SJSA1 (cell line): ENCODE measurements at regions not wholly inside any gene's neighbourhood (a gene's known extent, or its start where the extent isn't known, plus 50 kb on each side); places are given as distances from the start of the nearest gene placed in this dataset.
A peak's percentile ranks its signal among the peaks of the same experiment; 100 is the strongest.

ENCODE experiments used
- DNase-seq, 2 experiments: peaks; one replicate each; pipeline ENCODE4 v3.0.0-alpha.2; 2015 to 2020; ENCODE audit warnings: low spot score in 2 of 2, low read depth in 1 of 2
- H3K27ac ChIP-seq: fragments of 250-450 bp; sonication (Bioruptor Pico); 2 replicates; pipeline ENCODE4 v1.5.1; 2020; ENCODE audit warnings: mild to moderate bottlenecking, moderate library complexity
- H3K27me3 ChIP-seq: fragments of 250-450 bp; sonication (Bioruptor Pico); replicated peaks from 2 replicates; pipeline ENCODE4 v1.5.1; 2020; ENCODE audit warnings: mild to moderate bottlenecking, moderate library complexity
- H3K36me3 ChIP-seq: fragments of 250-450 bp; sonication (Bioruptor Pico); 2 replicates; pipeline ENCODE4 v1.5.1; 2020; ENCODE audit warnings: mild to moderate bottlenecking
- H3K4me1 ChIP-seq: fragments of 250-450 bp; sonication (Bioruptor Pico); replicated peaks from 2 replicates; pipeline ENCODE4 v1.6.1; 2021; ENCODE audit warnings: mild to moderate bottlenecking
- H3K4me3 ChIP-seq: fragments of 250-450 bp; sonication (Bioruptor Pico); 2 replicates; pipeline ENCODE4 v1.5.1; 2020; ENCODE audit warnings: mild to moderate bottlenecking
- H3K9me3 ChIP-seq: fragments of 250-450 bp; sonication (Bioruptor Pico); replicated peaks from 2 replicates; pipeline ENCODE4 v1.5.1; 2020; ENCODE audit warnings: mild to moderate bottlenecking

DNA sequence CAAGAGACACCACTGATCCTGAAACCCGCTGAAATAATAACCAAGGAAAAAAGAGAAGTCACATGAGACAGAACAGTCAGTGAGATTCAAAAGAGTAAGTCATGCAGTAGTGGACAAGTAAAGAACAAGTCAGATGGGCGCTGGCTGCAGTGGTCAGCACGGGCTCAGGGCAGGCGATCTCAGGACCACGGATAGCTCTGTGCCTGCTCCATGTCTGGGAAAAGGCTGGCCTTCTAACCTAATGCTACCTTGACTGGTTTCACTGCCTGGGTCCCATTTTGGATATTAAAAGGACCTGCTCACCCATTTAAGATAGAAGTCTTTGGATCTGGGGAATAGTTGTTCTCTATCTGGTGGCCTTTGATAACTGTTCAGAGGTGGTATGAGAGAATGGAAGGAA lies 61.7 kb upstream of the LCLAT1 start:
- DNase-seq = peak in 1 of 2 experiments; percentile 36
- Histone ChIP-seq H3K27ac (no peak overlapping the region), H3K27me3 (no peaks in the 10 kb centered on the region), H3K4me3 (no peak overlapping the region), H3K36me3 (no peaks in the 10 kb centered on the region), H3K9me3 (no peaks in the 10 kb centered on the region), H3K4me1 (no peaks in the 10 kb centered on the region)

DNA sequence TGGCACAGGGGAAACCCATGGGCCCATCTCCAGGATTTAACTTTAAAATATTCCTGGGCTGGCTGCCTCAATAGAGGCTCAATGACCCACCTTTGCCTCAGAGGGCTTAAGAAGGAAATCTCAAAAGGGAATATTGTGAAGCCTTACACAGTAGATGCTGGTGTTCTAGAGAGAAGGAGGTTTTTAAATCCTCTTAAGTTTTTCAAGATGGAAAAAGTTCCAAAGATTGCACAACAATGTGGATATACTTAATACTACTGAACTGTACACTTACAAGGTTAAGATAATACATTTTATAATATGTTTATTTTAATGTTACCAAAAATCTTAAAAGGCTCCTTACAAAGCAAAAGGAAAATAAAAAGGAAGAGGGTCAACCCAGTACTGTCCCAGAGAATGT lies 54.9 kb upstream of the LCLAT1 start:
- H3K4me3 ChIP-seq = no peak overlapping the region
- H3K36me3 ChIP-seq = no peaks in the 10 kb centered on the region
- DNase-seq = no peak
- H3K9me3 ChIP-seq = no peaks in the 10 kb centered on the region; the same call in 1 of the 2 replicates
- H3K4me1 ChIP-seq = no peaks in the 10 kb centered on the region
- no peak overlapping the region for H3K27ac ChIP-seq
- H3K27me3 ChIP-seq = no peaks in the 10 kb centered on the region

DNA sequence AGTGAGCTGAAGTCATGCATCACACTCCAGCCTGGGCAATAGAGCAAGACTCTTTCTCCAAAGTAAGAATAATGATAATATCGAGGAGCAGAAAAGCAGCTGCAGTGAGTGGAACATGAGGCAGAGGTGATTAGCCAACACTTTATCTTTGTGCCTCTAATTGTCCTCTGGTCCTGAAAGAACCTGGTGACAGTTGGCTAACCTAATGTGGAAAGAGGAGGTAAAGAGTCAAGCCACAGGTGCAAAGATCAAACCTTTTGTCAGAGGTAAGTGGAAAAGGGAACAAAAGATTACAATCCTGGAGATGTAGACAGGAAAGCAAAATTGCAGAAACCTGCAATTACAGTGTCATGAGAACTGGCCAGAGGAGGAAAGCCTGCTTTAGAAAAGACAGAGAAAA lies 53.5 kb upstream of the LCLAT1 start:
- no peak for DNase-seq
- H3K4me1 ChIP-seq = no peaks in the 10 kb centered on the region

DNA sequence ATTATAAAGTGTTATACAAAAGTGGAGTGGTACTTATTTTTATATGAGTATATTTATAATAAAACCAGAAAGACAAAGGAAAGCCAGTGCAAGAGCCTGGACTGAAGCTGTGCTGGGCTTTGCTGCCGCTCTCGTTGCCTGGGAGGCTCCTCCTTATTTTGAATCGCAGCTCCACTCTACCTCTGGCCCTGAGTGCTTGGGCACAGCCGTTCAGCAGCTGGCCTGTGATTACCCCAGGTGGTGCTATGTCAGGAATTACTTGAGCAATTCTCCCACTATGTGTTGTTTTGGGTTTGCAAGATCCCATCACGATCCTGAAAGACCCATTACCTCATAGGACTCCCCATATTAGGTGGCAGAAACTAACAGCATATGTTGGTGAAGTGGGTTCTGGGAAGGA lies 53.0 kb upstream of the LCLAT1 start:
- Histone ChIP-seq H3K9me3 (no peaks in the 10 kb centered on the region; the same call in 1 of the 2 replicates), H3K4me1 (no peaks in the 10 kb centered on the region), H3K27ac (no peak overlapping the region), H3K27me3 (no peaks in the 10 kb centered on the region), H3K4me3 (no peak overlapping the region), H3K36me3 (no peaks in the 10 kb centered on the region)
- no peak for DNase-seq

More for the DNA sequence above, 53.5 kb upstream of the LCLAT1 start:
- H3K36me3 ChIP-seq = no peaks in the 10 kb centered on the region
- H3K9me3 ChIP-seq = no peaks in the 10 kb centered on the region; the same call in 1 of the 2 replicates
- H3K4me3 ChIP-seq = no peak overlapping the region
- H3K27me3 ChIP-seq = no peaks in the 10 kb centered on the region
- no peak overlapping the region for H3K27ac ChIP-seq

DNA sequence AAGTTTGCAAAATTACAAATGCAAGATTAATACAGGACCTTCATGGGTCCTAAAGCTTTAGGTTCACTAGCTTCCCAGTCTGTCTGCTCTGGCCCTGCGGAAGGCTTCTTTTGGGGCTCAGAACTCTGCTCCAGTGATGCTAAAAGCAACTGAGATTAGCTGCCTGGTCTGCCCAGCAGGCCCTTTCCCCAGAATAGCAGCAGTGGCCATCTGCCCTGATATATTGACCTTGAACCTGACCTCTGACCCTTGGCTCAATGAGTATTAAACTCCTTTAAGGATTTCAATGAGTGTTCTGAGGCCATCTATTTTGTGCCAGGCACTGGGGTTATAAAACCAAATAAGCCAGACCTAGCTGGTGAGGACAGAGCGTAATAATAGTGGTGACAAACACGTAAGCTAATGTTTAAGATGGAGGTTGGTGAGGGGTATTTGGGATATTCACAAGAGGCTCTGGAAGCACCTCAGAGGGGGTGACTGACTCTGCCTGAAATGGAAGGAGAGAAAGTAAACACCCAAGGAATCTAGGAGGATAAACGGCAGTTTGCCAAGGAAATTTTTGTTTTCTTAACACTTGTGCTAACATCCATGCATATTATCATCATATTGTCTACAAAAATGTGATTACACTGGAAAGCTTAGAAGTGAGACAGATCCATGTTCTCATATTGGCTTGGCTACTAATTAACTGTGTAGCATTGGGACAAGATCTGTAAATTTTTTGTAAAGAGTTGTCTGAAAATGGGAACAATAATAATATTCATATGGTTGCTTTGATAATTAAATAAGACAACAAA lies 50.4 kb upstream of the LCLAT1 start:
- H3K27ac ChIP-seq = no peak overlapping the region
- no peaks in the 10 kb centered on the region for H3K27me3 ChIP-seq
- no peaks in the 10 kb centered on the region for H3K36me3 ChIP-seq
- no peaks in the 10 kb centered on the region for H3K9me3 ChIP-seq
- H3K4me1 ChIP-seq = no peaks in the 10 kb centered on the region
- no peak for DNase-seq
- no peak overlapping the region for H3K4me3 ChIP-seq
